ENCODE measurements at regions not wholly inside any gene's neighbourhood (a gene's known extent, or its start where the extent isn't known, plus 50 kb on each side); places are given as distances from the start of the nearest gene placed in this dataset.

DNA sequence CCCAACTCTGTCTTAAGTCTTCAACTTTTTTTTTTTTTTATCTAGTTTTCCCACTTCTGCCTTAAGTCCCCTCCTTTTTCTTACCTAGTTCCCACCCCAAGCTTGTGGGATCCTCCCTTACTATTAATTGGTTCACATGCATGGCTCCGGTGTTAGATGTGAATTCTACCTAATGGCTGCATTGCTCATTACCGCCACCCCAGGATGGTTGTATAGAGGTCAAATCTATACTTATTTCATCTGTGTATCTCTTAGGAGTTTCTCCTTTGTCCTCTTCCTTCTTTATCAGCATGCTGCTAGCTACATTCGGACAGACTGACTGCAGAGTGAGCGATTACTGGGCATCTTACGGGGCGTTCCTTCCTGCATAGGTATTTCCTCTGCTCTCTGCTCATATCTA, 605.7 kb upstream of the GRM7 start:
- Histone ChIP-seq H3K36me3 (ENCODE audit: control insufficient read depth in 2 of 3, insufficient read depth in 3 of 3, low read length in 3 of 3) (no peaks in the 10 kb centered on the region), H3K4me1 (ENCODE audit: control insufficient read depth in 2 of 2, insufficient read depth in 2 of 2, low read length in 2 of 2) (no peaks in the 10 kb centered on the region), H3K4me3 (ENCODE audit: low read length) (no peak overlapping the region), H3K9me3 (ENCODE audit: control insufficient read depth in 2 of 3, low read length in 3 of 3) (no peaks in the 10 kb centered on the region), H3K27me3 (ENCODE audit: control insufficient read depth in 2 of 2, insufficient read depth in 2 of 2, low read length in 2 of 2) (no peaks in the 10 kb centered on the region), H3K27ac (ENCODE audit: low read depth, low read length) (no peak overlapping the region)
- CTCF ChIA-PET, result no interaction called here
- Mint-ChIP-seq H3K4me1 (no peaks in the 10 kb centered on the region), H3K4me3 (no peak overlapping the region), H3K27ac (no peak overlapping the region), H3K27me3 (no peaks in the 10 kb centered on the region), H3K36me3 (no peaks in the 10 kb centered on the region), H3K9me3 (peaks cover 0 to 24% (median 10%) of the 10 kb centered on the region in 11 donors)
- DNase-seq, result no peak
- ATAC-seq, result no peak
- intact Hi-C loops (cut with micrococcal nuclease), result no loop called here
- POLR2A ChIA-PET, result no interaction called here

DNA sequence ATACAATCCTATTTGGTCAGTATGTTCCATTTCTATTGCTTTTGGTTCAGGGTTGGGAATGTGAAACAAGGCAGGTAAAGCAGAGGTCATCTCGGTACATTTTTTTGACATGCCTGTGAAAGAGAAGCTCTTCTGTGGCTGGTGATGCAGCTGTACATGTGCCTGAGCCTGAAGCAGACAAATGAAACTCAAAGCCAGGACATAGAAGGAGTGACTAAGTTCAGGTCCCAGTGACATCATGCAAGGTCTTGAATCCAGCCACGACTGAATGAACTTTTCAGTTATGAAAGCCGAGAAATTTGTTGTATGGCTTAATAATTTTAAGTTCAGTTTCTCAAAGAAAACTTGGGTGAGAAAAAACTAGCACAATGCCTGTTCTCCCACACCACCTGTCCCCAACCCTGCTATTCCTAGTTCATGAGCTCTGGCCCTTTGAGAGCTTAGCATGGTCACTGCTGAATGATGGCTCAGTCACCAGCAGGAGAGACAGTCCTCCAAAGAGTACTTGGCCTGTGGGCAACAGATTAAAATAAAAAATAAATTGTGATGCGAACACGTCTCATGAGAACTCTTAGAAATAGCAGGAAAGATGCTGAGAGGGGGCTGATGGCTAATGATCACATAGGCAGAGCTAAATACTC, 600.2 kb upstream of the GRM7 start:
- DNase-seq (no peak), ATAC-seq (no peak)
- ChIA-PET POLR2A (no interaction called here), CTCF (no interaction called here)
- Mint-ChIP-seq H3K27me3 (no peaks in the 10 kb centered on the region), H3K4me3 (no peak overlapping the region), H3K4me1 (no peaks in the 10 kb centered on the region), H3K9me3 (peaks cover 0 to 7% (median 3%) of the 10 kb centered on the region in 11 donors), H3K27ac (no peak overlapping the region), H3K36me3 (no peaks in the 10 kb centered on the region)
- no peaks in the 10 kb centered on the region for H3K27me3 ChIP-seq (ENCODE audit: control insufficient read depth in 2 of 2, insufficient read depth in 2 of 2, low read length in 2 of 2)
- H3K36me3 ChIP-seq (ENCODE audit: control insufficient read depth in 2 of 3, insufficient read depth in 3 of 3, low read length in 3 of 3), result no peaks in the 10 kb centered on the region
- intact Hi-C loops (cut with micrococcal nuclease), result no loop called here
- H3K4me3 ChIP-seq (ENCODE audit: low read length), result no peak overlapping the region
- no peak overlapping the region for H3K27ac ChIP-seq (ENCODE audit: low read depth, low read length)
- H3K9me3 ChIP-seq (ENCODE audit: control insufficient read depth in 2 of 3, low read length in 3 of 3), result no peaks in the 10 kb centered on the region
- H3K4me1 ChIP-seq (ENCODE audit: control insufficient read depth in 2 of 2, insufficient read depth in 2 of 2, low read length in 2 of 2), result no peaks in the 10 kb centered on the region

DNA sequence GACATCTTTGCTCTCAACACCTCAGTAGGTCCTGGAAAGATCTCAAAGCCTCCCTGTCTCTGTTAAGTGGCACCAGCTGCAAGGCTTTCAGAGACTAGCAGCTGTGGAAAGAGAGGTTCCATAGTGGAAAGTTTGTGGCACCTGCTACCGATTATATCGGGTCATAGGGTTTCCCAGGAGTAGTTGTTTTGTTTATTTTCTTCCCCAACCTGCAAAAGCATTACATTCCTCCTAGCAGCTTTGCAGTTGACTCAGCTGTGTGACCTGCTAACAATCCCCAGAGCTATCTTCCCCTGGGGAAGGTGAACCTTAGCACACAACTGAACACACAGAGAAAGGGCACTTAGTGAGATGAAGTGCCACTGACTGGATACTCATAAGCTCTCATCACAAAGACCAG, 598.9 kb upstream of the GRM7 start:
- CTCF ChIA-PET, result no interaction called here
- no peak overlapping the region for H3K27ac ChIP-seq (ENCODE audit: low read depth, low read length)
- Mint-ChIP-seq H3K4me3 (no peak overlapping the region), H3K36me3 (no peaks in the 10 kb centered on the region), H3K9me3 (peaks cover 0 to 4% (median 1%) of the 10 kb centered on the region in 11 donors), H3K27ac (no peak overlapping the region), H3K4me1 (no peaks in the 10 kb centered on the region), H3K27me3 (no peaks in the 10 kb centered on the region)
- intact Hi-C loops (cut with micrococcal nuclease), result no loop called here
- no peak for ATAC-seq
- POLR2A ChIA-PET, result no interaction called here
- H3K9me3 ChIP-seq (ENCODE audit: control insufficient read depth in 2 of 3, low read length in 3 of 3), result no peaks in the 10 kb centered on the region
- H3K4me3 ChIP-seq (ENCODE audit: low read length), result no peak overlapping the region
- no peaks in the 10 kb centered on the region for H3K4me1 ChIP-seq (ENCODE audit: control insufficient read depth in 2 of 2, insufficient read depth in 2 of 2, low read length in 2 of 2)
- no peak for DNase-seq
- no peaks in the 10 kb centered on the region for H3K36me3 ChIP-seq (ENCODE audit: control insufficient read depth in 2 of 3, insufficient read depth in 3 of 3, low read length in 3 of 3)
- H3K27me3 ChIP-seq (ENCODE audit: control insufficient read depth in 2 of 2, insufficient read depth in 2 of 2, low read length in 2 of 2), result no peaks in the 10 kb centered on the region

DNA sequence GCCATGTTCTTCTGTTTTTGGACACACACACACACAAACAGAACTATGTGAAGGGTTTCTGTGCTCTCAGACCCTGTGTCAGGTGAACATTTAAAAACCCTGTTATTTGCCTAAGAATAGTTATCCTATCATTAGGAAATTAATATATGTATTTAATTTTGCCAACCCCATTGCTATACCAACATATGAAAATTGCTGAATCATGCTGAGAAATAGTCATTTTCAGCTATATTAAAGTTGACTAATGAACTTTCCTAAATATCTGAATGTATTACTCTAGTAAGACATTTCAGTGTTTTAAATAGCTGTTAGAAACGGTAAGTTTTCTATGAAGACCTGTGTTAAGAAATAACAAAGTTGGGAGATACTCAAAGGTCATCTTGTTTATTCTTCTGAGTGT, 596.9 kb upstream of the GRM7 start:
- intact Hi-C loops (cut with micrococcal nuclease), result no loop called here

DNA sequence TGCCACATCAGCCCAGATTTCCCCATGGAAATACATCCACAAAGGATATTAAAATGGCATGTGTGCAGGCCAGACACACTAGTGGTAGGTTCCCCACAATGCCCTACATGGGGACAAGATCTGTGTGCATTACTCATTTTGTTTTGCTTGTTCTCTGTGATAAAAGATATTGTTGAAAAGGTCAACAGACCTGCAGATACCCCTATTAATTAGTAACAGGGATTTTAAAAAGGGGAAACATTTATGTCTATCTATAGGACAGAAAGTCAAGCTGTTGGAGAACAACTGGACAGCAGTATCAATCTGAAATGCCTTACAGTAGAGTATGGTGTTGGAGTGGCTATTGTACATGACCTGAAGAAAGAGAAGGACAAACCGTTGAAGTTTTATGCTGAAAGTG, 596.0 kb upstream of the GRM7 start:
- Histone ChIP-seq H3K4me3 (ENCODE audit: low read length) (no peak overlapping the region), H3K27ac (ENCODE audit: low read depth, low read length) (no peak overlapping the region), H3K27me3 (ENCODE audit: control insufficient read depth in 2 of 2, insufficient read depth in 2 of 2, low read length in 2 of 2) (no peaks in the 10 kb centered on the region), H3K9me3 (ENCODE audit: control insufficient read depth in 2 of 3, low read length in 3 of 3) (no peaks in the 10 kb centered on the region), H3K4me1 (ENCODE audit: control insufficient read depth in 2 of 2, insufficient read depth in 2 of 2, low read length in 2 of 2) (no peaks in the 10 kb centered on the region), H3K36me3 (ENCODE audit: control insufficient read depth in 2 of 3, insufficient read depth in 3 of 3, low read length in 3 of 3) (no peaks in the 10 kb centered on the region)
- no peaks in the 10 kb centered on the region for H3K36me3 Mint-ChIP-seq
- H3K27me3 Mint-ChIP-seq, result no peaks in the 10 kb centered on the region
- no peaks in the 10 kb centered on the region for H3K4me1 Mint-ChIP-seq
- ChIA-PET CTCF (no interaction called here), POLR2A (no interaction called here)
- intact Hi-C loops (cut with micrococcal nuclease), result no loop called here
- H3K4me3 Mint-ChIP-seq, result no peak overlapping the region
- DNase-seq, result no peak
- H3K27ac Mint-ChIP-seq, result no peak overlapping the region
- H3K9me3 Mint-ChIP-seq, result peaks cover 0 to 7% (median 1%) of the 10 kb centered on the region in 11 donors
- no peak for ATAC-seq

More for the DNA sequence above, 596.9 kb upstream of the GRM7 start:
- ChIA-PET CTCF (no interaction called here), POLR2A (no interaction called here)
- H3K4me3 ChIP-seq (ENCODE audit: low read length), result no peak overlapping the region
- H3K27ac ChIP-seq (ENCODE audit: low read depth, low read length), result no peak overlapping the region
- H3K4me1 Mint-ChIP-seq, result no peaks in the 10 kb centered on the region
- peaks cover 0 to 7% (median 0%) of the 10 kb centered on the region in 11 donors for H3K9me3 Mint-ChIP-seq
- DNase-seq, result no peak
- no peak overlapping the region for H3K27ac Mint-ChIP-seq
- H3K36me3 ChIP-seq (ENCODE audit: control insufficient read depth in 2 of 3, insufficient read depth in 3 of 3, low read length in 3 of 3), result no peaks in the 10 kb centered on the region
- ATAC-seq, result no peak
- no peak overlapping the region for H3K4me3 Mint-ChIP-seq
- H3K27me3 Mint-ChIP-seq, result no peaks in the 10 kb centered on the region
- no peaks in the 10 kb centered on the region for H3K4me1 ChIP-seq (ENCODE audit: control insufficient read depth in 2 of 2, insufficient read depth in 2 of 2, low read length in 2 of 2)
- no peaks in the 10 kb centered on the region for H3K36me3 Mint-ChIP-seq
- H3K9me3 ChIP-seq (ENCODE audit: control insufficient read depth in 2 of 3, low read length in 3 of 3), result no peaks in the 10 kb centered on the region
- H3K27me3 ChIP-seq (ENCODE audit: control insufficient read depth in 2 of 2, insufficient read depth in 2 of 2, low read length in 2 of 2), result no peaks in the 10 kb centered on the region

DNA sequence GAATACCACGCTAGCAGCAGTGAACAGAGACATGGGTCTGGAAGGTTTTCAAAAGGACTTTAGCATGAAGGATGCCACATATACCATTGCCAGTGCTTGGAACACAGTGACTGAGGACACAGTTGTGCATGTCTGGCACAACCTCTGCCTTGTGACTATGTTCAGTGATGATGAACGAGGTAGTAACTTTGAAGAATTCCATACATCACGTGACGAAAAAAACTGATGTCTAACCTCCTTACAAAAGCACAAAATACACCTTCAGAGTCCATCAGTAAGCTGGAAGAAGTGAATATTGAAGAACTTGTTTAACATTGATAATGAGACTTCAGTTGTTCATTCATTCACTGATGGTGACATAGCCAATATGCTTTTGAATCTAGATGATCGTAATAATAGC, 594.8 kb upstream of the GRM7 start:
- intact Hi-C loops (cut with micrococcal nuclease), result no loop called here
- ChIA-PET CTCF (no interaction called here), POLR2A (no interaction called here)
- no peak overlapping the region for H3K27ac ChIP-seq (ENCODE audit: low read depth, low read length)
- Mint-ChIP-seq H3K9me3 (peaks cover 0 to 8% (median 2%) of the 10 kb centered on the region in 11 donors), H3K4me3 (no peak overlapping the region), H3K36me3 (no peaks in the 10 kb centered on the region), H3K27me3 (no peaks in the 10 kb centered on the region), H3K4me1 (no peaks in the 10 kb centered on the region), H3K27ac (no peak overlapping the region)
- ATAC-seq, result no peak
- no peak for DNase-seq
- no peaks in the 10 kb centered on the region for H3K27me3 ChIP-seq (ENCODE audit: control insufficient read depth in 2 of 2, insufficient read depth in 2 of 2, low read length in 2 of 2)
- no peaks in the 10 kb centered on the region for H3K9me3 ChIP-seq (ENCODE audit: control insufficient read depth in 2 of 3, low read length in 3 of 3)
- H3K36me3 ChIP-seq (ENCODE audit: control insufficient read depth in 2 of 3, insufficient read depth in 3 of 3, low read length in 3 of 3), result no peaks in the 10 kb centered on the region
- H3K4me3 ChIP-seq (ENCODE audit: low read length), result no peak overlapping the region
- H3K4me1 ChIP-seq (ENCODE audit: control insufficient read depth in 2 of 2, insufficient read depth in 2 of 2, low read length in 2 of 2), result no peaks in the 10 kb centered on the region

DNA sequence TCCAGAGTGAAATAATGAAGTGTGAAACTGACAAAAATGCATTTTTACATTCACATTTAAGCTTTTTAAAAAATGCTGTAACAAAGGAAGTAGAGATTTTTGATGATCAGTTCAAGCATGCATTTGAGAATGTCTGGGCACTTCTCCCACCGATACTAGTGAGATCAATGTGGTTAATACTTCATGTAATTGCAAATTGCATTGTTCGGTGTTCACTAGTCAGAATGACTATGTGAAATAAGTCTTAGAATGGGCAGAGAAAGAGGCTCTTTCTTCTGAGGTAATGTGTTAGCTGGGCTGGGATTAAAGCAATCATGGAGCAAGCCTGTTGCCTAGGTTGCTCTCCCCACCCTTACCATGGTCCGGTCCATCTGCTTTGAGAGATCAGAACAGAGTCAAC, 587.0 kb upstream of the GRM7 start:
- ChIA-PET POLR2A (no interaction called here), CTCF (no interaction called here)
- Histone ChIP-seq H3K36me3 (ENCODE audit: control insufficient read depth in 2 of 3, insufficient read depth in 3 of 3, low read length in 3 of 3) (no peaks in the 10 kb centered on the region), H3K27ac (ENCODE audit: low read depth, low read length) (no peak overlapping the region), H3K27me3 (ENCODE audit: control insufficient read depth in 2 of 2, insufficient read depth in 2 of 2, low read length in 2 of 2) (no peaks in the 10 kb centered on the region), H3K4me3 (ENCODE audit: low read length) (no peak overlapping the region), H3K9me3 (ENCODE audit: control insufficient read depth in 2 of 3, low read length in 3 of 3) (no peaks in the 10 kb centered on the region), H3K4me1 (ENCODE audit: control insufficient read depth in 2 of 2, insufficient read depth in 2 of 2, low read length in 2 of 2) (no peaks in the 10 kb centered on the region)
- no peaks in the 10 kb centered on the region for H3K36me3 Mint-ChIP-seq
- H3K27me3 Mint-ChIP-seq, result no peaks in the 10 kb centered on the region
- ATAC-seq (no peak), DNase-seq (no peak)
- no peak overlapping the region for H3K4me3 Mint-ChIP-seq
- intact Hi-C loops (cut with micrococcal nuclease), result no loop called here
- peaks cover 0 to 18% (median 5%) of the 10 kb centered on the region in 11 donors for H3K9me3 Mint-ChIP-seq
- no peaks in the 10 kb centered on the region for H3K4me1 Mint-ChIP-seq
- H3K27ac Mint-ChIP-seq, result no peak overlapping the region

All from naive thymus-derived CD4-positive, alpha-beta T cell (primary cell).